ENCODE measurements at regions not wholly inside any gene's neighbourhood (a gene's known extent, or its start where the extent isn't known, plus 50 kb on each side); places are given as distances from the start of the nearest gene placed in this dataset.

DNA sequence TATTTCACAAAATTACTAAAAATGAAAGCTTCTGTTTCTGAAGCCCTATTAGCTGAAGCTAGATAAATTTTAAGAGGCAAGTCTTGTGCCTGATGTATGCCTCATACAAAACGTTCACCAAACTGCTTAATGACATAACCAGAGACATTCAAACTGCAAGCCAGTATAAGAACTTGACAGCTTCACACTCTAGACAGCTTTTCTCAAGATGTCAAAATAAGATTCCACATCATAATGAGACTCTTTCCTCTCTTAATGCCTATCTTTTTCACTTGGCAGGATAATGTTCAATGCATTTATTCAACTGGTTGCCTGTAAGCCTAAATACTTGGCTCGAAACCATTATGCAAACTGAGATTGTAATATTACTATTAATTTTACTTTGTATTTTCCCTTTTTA lies 424.0 kb downstream of the LTN1 start:
- TF ChIP-seq, protein P1, sequence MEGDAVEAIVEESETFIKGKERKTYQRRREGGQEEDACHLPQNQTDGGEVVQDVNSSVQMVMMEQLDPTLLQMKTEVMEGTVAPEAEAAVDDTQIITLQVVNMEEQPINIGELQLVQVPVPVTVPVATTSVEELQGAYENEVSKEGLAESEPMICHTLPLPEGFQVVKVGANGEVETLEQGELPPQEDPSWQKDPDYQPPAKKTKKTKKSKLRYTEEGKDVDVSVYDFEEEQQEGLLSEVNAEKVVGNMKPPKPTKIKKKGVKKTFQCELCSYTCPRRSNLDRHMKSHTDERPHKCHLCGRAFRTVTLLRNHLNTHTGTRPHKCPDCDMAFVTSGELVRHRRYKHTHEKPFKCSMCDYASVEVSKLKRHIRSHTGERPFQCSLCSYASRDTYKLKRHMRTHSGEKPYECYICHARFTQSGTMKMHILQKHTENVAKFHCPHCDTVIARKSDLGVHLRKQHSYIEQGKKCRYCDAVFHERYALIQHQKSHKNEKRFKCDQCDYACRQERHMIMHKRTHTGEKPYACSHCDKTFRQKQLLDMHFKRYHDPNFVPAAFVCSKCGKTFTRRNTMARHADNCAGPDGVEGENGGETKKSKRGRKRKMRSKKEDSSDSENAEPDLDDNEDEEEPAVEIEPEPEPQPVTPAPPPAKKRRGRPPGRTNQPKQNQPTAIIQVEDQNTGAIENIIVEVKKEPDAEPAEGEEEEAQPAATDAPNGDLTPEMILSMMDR (IDR thresholded peaks at IDR 0.05; ENCODE audit: low read depth, low read length, poor library complexity, severe bottlenecking): no peak
- no peak for TF ChIP-seq EZH2phosphoT487 (IDR thresholded peaks at IDR 0.05; ENCODE audit: borderline replicate concordance, low read length)
